Fibroblast of gingiva (primary cell): ENCODE measurements at regions not wholly inside any gene's neighbourhood (a gene's known extent, or its start where the extent isn't known, plus 50 kb on each side); places are given as distances from the start of the nearest gene placed in this dataset.
A peak's percentile ranks its signal among the peaks of the same experiment; 100 is the strongest.
"Not testable (repeated sequence)": the region's sequence is repeated elsewhere in the genome, so short reads cannot be mapped to it uniquely, and the experiment has no call there.

Source experiments
- DNase-seq: peaks from one replicate; pipeline ENCODE4 v3.0.0-alpha.2; 2011; ENCODE audit warnings: low read depth

GRCh38 chr15:88995449-88995848 is 82.3 kb upstream of the MFGE8 start:
- no peak for DNase-seq

- no peak for DNase-seq
Measured at GRCh38 chr15:88997531-88997930, 84.4 kb upstream of the MFGE8 start.

- no peak for DNase-seq
Measured at GRCh38 chr15:88998980-88999713, 86.0 kb upstream of the MFGE8 start.

GRCh38 chr15:89001708-89002275 is 86.5 kb upstream of the ABHD2 start:
- not testable (repeated sequence) for DNase-seq

- DNase-seq, result peak; percentile 80
Measured at GRCh38 chr15:89002281-89002761, 85.9 kb upstream of the ABHD2 start.

GRCh38 chr15:89002830-89003229 is 85.4 kb upstream of the ABHD2 start:
- DNase-seq, result no peak

- peak; percentile 56 for DNase-seq
Measured at GRCh38 chr15:89003865-89004725, 84.2 kb upstream of the ABHD2 start.

GRCh38 chr15:89004726-89005030 is 83.6 kb upstream of the ABHD2 start:
- no peak for DNase-seq

- not testable (repeated sequence) for DNase-seq
Measured at GRCh38 chr15:89007527-89007926, 80.7 kb upstream of the ABHD2 start.

GRCh38 chr15:89007989-89008388 is 80.3 kb upstream of the ABHD2 start:
- no peak for DNase-seq

GRCh38 chr15:89009080-89009479 is 79.2 kb upstream of the ABHD2 start:
- DNase-seq, result no peak

- no peak for DNase-seq
Measured at GRCh38 chr15:89015412-89016097, 72.7 kb upstream of the ABHD2 start.

GRCh38 chr15:89016549-89017041 is 71.7 kb upstream of the ABHD2 start:
- peak; percentile 58 for DNase-seq

- peak; percentile 87 for DNase-seq
Measured at GRCh38 chr15:89017370-89018066, 70.7 kb upstream of the ABHD2 start.

- peak; percentile 92 for DNase-seq
Measured at GRCh38 chr15:89018207-89018606, 70.0 kb upstream of the ABHD2 start.

- no peak for DNase-seq
Measured at GRCh38 chr15:89019436-89019835, 68.8 kb upstream of the ABHD2 start.

- peak; percentile 48 for DNase-seq
Measured at GRCh38 chr15:89021224-89021623, 67.0 kb upstream of the ABHD2 start.

- DNase-seq, result not testable (repeated sequence)
Measured at GRCh38 chr15:89021886-89022285, 66.4 kb upstream of the ABHD2 start.

GRCh38 chr15:89023311-89023961 is 64.8 kb upstream of the ABHD2 start:
- DNase-seq, result no peak

- no peak for DNase-seq
Measured at GRCh38 chr15:89024418-89024817, 63.8 kb upstream of the ABHD2 start.

GRCh38 chr15:89026167-89026566 is 62.1 kb upstream of the ABHD2 start:
- DNase-seq, result no peak
